ENCODE measurements at regions not wholly inside any gene's neighbourhood (a gene's known extent, or its start where the extent isn't known, plus 50 kb on each side); places are given as distances from the start of the nearest gene placed in this dataset.
"Not testable (repeated sequence)": the region's sequence is repeated elsewhere in the genome, so short reads cannot be mapped to it uniquely, and the experiment has no call there.

DNA sequence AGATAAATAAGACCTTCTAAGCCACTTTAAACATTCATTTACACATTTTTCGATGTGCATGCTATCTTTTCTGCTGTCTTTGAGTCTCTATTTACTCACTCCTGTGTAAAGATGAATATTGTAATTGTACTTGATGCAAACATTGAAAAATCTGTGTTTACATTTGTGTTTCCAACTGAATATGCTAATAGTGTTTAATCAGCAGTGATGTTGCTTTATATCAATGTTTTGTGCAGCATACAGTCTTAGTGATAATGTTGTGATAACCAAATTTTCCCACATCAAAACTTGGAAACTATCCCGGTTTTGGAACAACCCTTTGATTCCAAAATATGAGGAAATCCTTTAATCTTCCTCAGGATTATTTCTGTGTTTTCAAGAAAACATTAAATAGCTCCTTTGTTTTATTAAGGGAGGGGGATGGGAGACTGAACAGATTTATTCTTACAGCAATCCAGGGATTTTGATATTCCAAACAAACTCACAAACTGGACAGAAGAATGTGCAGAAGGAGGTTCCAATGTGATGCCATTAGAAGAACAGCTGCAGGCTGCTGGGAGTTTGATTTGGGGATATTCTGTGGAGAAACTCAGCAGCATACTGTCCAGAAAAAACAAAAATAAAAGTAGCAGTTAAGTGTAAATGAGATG, 248.0 kb downstream of the S1PR1 start:
- WGBS, 2 donors: 21 to 30% methylated on average over 2 of the region's 2 CpGs
- intact Hi-C loops (cut with DNase I; ENCODE audit: low total_unique reads): no loop called here
- no peak for DNase-seq (ENCODE audit: low spot score in 2 of 2)
- H3K4me3 ChIP-seq (ENCODE audit: low read depth, poor library complexity, severe bottlenecking): no peak overlapping the region
- TF ChIP-seq, protein P1, sequence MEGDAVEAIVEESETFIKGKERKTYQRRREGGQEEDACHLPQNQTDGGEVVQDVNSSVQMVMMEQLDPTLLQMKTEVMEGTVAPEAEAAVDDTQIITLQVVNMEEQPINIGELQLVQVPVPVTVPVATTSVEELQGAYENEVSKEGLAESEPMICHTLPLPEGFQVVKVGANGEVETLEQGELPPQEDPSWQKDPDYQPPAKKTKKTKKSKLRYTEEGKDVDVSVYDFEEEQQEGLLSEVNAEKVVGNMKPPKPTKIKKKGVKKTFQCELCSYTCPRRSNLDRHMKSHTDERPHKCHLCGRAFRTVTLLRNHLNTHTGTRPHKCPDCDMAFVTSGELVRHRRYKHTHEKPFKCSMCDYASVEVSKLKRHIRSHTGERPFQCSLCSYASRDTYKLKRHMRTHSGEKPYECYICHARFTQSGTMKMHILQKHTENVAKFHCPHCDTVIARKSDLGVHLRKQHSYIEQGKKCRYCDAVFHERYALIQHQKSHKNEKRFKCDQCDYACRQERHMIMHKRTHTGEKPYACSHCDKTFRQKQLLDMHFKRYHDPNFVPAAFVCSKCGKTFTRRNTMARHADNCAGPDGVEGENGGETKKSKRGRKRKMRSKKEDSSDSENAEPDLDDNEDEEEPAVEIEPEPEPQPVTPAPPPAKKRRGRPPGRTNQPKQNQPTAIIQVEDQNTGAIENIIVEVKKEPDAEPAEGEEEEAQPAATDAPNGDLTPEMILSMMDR (IDR thresholded peaks at IDR 0.05): no peak
- TF ChIP-seq POLR2A (IDR thresholded peaks at IDR 0.05): no peak

DNA sequence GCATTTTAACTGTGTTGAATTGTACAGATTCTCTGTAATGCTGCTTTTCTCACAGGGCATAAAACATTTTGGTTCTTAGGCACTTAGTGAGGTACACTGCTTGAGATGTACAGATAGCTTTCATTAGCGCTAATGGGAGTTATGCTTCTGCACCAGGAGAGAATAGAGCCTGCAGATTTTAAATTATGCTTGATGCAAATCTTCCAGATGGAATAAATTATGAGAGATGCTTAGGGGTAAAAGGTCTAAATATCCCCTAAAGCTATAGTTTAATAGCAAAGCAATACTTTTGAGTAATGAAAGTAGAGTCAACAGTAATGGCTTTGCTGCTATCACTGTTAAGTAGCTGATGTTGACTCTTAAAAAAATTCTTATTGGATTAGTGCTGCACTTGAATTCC, 248.9 kb downstream of the S1PR1 start:
- DNase-seq (ENCODE audit: low spot score in 2 of 2): no peak
- intact Hi-C loops (cut with DNase I; ENCODE audit: low total_unique reads): no loop called here
- no peak for TF ChIP-seq POLR2A (IDR thresholded peaks at IDR 0.05)
- TF ChIP-seq, protein P1 (IDR thresholded peaks at IDR 0.05): no peak
- WGBS, 2 donors: 0% methylated on average over 1 of the region's 1 CpG
- H3K4me3 ChIP-seq (ENCODE audit: low read depth, poor library complexity, severe bottlenecking): no peak overlapping the region

DNA sequence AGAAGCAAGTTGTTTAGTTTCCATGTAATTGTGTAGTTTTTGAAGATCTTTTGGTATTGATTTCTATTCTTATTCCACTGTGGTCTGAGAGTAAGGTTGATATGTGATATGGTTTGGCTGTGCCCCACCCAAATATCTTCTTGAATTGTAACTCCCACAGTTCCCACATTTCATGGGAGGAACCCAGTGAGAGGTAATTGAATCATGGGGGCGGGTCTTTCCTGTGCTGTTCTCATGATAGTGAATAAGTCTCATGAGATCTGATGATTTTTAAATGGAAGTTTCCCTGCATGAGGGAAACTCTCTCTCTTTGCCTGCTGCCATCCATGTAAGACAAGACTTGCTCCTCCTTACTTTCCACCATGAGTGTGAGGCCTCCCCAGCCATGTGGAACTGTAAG, 255.3 kb downstream of the S1PR1 start:
- H3K4me3 ChIP-seq (ENCODE audit: low read depth, poor library complexity, severe bottlenecking); DNase-seq (ENCODE audit: low spot score in 2 of 2); intact Hi-C loops (cut with DNase I; ENCODE audit: low total_unique reads): not testable (repeated sequence)
- WGBS, 2 donors: 88 to 96% methylated on average over 1 of the region's 1 CpG

DNA sequence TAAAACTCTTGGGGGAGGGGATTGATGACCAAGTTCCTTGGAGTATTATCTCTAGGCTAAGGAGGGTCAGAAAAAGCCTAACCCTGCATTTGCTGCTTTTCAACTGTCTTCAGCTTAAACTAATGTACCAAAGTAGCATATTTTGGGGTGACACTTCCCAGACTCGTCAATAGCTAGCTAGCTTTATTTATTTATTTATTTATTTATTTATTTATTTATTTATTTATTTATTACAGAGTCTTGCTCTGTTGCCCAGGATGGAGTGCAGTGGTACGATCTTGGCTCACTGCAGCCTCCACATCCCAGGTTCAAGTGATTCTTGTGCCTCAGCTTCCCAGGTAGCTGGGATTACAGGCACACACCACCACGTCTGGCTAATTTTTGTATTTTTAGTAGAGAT, 257.1 kb downstream of the S1PR1 start:
- H3K4me3 ChIP-seq (ENCODE audit: low read depth, poor library complexity, severe bottlenecking); intact Hi-C loops (cut with DNase I; ENCODE audit: low total_unique reads); DNase-seq (ENCODE audit: low spot score in 2 of 2): not testable (repeated sequence)
- WGBS, 2 donors: 81 to 88% methylated on average over 3 of the region's 3 CpGs

DNA sequence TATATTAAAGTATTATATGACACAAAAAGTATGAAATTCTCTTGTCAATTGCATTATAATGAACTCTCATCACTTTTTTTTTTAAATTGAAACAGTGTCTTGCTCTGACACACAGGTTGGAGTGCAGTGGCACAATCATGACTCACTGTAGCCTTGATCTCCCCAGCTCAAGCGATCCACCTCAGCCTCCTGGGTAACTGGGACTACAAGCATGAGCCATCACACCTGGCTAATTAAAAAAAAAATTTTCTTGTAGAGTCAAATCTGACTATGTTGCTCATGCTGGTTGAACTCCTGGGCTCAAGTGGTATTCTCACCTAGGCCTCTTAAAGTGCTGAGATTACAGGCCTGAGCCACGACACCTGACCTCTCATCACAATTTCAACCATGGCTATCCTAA, 259.3 kb downstream of the S1PR1 start:
- intact Hi-C loops (cut with DNase I; ENCODE audit: low total_unique reads): no loop called here
- no peak for DNase-seq (ENCODE audit: low spot score in 2 of 2)
- WGBS, 2 donors: 82 to 85% methylated on average over 2 of the region's 2 CpGs
- no peak overlapping the region for H3K4me3 ChIP-seq (ENCODE audit: low read depth, poor library complexity, severe bottlenecking)
- TF ChIP-seq, protein P1 (IDR thresholded peaks at IDR 0.05): no peak
- TF ChIP-seq POLR2A (IDR thresholded peaks at IDR 0.05): no peak

DNA sequence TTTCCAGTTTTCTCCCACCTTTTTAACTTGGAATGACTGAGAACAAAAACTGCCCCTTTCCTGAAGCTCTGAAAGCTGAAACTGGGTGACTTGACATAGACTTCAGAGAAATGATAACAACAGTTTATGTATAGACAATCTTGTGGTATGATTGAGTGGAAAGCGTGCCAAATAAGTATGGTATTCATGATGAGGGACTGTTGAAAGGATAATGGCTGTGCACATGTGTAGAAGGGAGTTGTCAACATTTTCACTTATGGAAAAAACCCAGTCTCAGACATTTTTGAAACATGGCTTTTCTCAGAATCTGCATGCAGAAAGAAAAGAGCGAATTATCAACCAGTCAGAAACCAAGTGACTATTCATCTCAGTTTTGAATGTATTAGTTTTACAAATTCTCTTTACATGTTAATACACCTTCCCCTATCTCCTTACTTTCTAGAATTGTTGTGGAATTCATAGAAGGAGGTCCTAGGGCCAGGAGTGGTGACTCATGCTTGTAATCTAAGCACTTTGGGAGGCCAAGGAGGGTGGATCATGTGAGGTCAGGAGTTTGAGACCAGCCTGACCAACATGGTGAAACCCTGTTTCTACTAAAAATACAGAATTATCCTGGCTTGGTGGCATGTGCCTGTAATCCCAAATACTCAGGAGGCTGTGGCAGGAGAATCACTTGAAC, 261.2 kb downstream of the S1PR1 start:
- TF ChIP-seq, protein P1 (IDR thresholded peaks at IDR 0.05): no peak
- no peak for TF ChIP-seq POLR2A (IDR thresholded peaks at IDR 0.05)

DNA sequence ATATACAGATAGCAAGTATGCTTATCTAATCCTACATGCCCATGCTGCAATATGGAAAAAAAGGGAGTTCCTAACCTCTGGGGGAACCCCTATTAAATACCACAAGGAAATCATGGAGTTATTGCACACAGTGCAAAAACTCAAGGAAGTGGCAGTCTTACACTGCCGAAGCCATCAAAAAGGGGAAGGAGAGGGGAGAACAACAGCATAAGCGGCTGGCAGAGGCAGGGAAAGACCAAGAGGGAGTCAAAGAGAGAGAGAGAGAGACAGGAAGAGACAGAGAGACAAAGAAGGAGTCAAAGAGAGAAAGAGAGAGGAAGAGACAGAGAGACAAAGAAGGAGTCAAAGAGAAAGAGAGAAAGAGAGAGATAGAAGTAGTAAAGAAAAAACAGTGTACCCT, 267.3 kb downstream of the S1PR1 start:
- DNase-seq (ENCODE audit: low spot score in 2 of 2); intact Hi-C loops (cut with DNase I; ENCODE audit: low total_unique reads); H3K4me3 ChIP-seq (ENCODE audit: low read depth, poor library complexity, severe bottlenecking): not testable (repeated sequence)
- WGBS, 2 donors: 70 to 82% methylated on average over 2 of the region's 2 CpGs

More for the DNA sequence above, 261.2 kb downstream of the S1PR1 start:
- no peak overlapping the region for H3K4me3 ChIP-seq (ENCODE audit: low read depth, poor library complexity, severe bottlenecking)
- 57 to 81% methylated on average over 2 of the region's 2 CpGs for WGBS, 2 donors
- intact Hi-C loops (cut with DNase I; ENCODE audit: low total_unique reads): no loop called here
- DNase-seq (ENCODE audit: low spot score in 2 of 2): no peak

DNA sequence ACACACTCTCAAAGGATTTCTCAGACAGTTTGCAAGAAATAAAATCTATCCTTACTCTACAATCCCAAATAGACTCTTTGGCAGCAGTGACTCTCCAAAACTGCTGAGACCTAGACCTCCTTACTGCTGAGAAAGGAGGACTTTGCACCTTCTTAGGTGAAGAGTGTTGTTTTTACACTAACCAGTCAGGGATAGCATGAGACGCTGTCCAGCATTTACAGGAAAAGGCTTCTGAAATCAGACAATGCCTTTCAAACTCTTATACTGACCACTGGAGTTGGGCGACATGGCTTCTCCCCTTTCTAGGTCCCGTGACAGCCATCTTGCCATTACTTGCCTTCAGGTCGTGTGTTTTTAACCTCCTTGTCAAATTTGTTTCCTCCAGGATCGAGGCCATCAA, 268.4 kb downstream of the S1PR1 start:
- WGBS, 2 donors: 86% methylated on average over 5 of the region's 5 CpGs
- intact Hi-C loops (cut with DNase I; ENCODE audit: low total_unique reads); H3K4me3 ChIP-seq (ENCODE audit: low read depth, poor library complexity, severe bottlenecking); DNase-seq (ENCODE audit: low spot score in 2 of 2): not testable (repeated sequence)

Data from lower leg skin (tissue), 4 donors.